HG02970 (cell line): ENCODE measurements at regions not wholly inside any gene's neighbourhood (a gene's known extent, or its start where the extent isn't known, plus 50 kb on each side); places are given as distances from the start of the nearest gene placed in this dataset.

Source experiments
- ATAC-seq: cut with Tn5 transposase; IDR thresholded peaks from one replicate; pipeline ENCODE4 v1.9.1; 2021; ENCODE audit warnings: mild to moderate bottlenecking, moderate library complexity, moderate number of reproducible peaks; ENCODE audit not compliant: unreplicated experiment, low FRiP score

GRCh38 chr5:96582343-96582742, 79.8 kb upstream of the CAST start:
- no peak for ATAC-seq

GRCh38 chr5:96584712-96585111, 77.5 kb upstream of the CAST start:
- ATAC-seq: no peak

- no peak for ATAC-seq
Observed at GRCh38 chr5:96588539-96588938, 73.6 kb upstream of the CAST start.

GRCh38 chr5:96590796-96591195, 71.4 kb upstream of the CAST start:
- ATAC-seq: no peak

- ATAC-seq: no peak
Observed at GRCh38 chr5:96595300-96596090, 66.7 kb upstream of the CAST start.

- ATAC-seq: no peak
Observed at GRCh38 chr5:96597438-96598020, 64.6 kb upstream of the CAST start.

GRCh38 chr5:96601200-96601599, 61.0 kb upstream of the CAST start:
- no peak for ATAC-seq

GRCh38 chr5:96601715-96602244, 60.4 kb upstream of the CAST start:
- peak; percentile 65 for ATAC-seq

- ATAC-seq: no peak
Observed at GRCh38 chr5:96602776-96603175, 59.4 kb upstream of the CAST start.

- no peak for ATAC-seq
Observed at GRCh38 chr5:96605144-96605837, 56.9 kb upstream of the CAST start.

- no peak for ATAC-seq
Observed at GRCh38 chr5:96609369-96609768, 52.8 kb upstream of the CAST start.

GRCh38 chr5:96610747-96611146, 51.4 kb upstream of the CAST start:
- no peak for ATAC-seq

GRCh38 chr5:96611946-96612345, 50.2 kb upstream of the CAST start:
- no peak for ATAC-seq
